GM20000 (cell line): ENCODE measurements at regions not wholly inside any gene's neighbourhood (a gene's known extent, or its start where the extent isn't known, plus 50 kb on each side); places are given as distances from the start of the nearest gene placed in this dataset.

ENCODE experiments used
- DNase-seq: peaks from one replicate; pipeline ENCODE4 v3.0.0; 2012; ENCODE audit warnings: low spot score
- TF ChIP-seq, protein P1 (sequence below): IDR thresholded peaks from 2 replicates; pipeline ENCODE4 v1.5.1; 2012; ENCODE audit warnings: mild to moderate bottlenecking, control low read depth; ENCODE audit errors: extremely low read depth, missing control alignments

DNA sequence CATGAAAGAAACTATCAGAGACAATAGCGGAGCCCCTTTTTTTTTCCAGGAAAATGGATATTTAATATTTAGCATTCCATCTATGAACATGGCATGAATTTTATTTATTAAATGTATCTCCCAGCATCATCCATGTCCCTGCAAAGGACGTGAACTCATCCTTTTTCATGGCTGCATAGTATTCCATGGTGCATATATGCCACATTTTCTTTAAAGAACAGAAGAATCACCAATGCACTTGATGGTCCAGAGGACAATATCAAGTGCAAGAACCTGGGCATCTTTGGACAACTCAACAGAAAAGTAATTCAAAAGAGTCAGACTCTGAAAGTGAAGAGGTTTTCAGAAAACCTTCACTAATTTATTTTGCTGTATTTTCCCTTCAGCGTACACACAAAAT, 133.0 kb upstream of the SLC7A14 start:
- TF ChIP-seq, protein P1, sequence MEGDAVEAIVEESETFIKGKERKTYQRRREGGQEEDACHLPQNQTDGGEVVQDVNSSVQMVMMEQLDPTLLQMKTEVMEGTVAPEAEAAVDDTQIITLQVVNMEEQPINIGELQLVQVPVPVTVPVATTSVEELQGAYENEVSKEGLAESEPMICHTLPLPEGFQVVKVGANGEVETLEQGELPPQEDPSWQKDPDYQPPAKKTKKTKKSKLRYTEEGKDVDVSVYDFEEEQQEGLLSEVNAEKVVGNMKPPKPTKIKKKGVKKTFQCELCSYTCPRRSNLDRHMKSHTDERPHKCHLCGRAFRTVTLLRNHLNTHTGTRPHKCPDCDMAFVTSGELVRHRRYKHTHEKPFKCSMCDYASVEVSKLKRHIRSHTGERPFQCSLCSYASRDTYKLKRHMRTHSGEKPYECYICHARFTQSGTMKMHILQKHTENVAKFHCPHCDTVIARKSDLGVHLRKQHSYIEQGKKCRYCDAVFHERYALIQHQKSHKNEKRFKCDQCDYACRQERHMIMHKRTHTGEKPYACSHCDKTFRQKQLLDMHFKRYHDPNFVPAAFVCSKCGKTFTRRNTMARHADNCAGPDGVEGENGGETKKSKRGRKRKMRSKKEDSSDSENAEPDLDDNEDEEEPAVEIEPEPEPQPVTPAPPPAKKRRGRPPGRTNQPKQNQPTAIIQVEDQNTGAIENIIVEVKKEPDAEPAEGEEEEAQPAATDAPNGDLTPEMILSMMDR = no peak
- DNase-seq = no peak

DNA sequence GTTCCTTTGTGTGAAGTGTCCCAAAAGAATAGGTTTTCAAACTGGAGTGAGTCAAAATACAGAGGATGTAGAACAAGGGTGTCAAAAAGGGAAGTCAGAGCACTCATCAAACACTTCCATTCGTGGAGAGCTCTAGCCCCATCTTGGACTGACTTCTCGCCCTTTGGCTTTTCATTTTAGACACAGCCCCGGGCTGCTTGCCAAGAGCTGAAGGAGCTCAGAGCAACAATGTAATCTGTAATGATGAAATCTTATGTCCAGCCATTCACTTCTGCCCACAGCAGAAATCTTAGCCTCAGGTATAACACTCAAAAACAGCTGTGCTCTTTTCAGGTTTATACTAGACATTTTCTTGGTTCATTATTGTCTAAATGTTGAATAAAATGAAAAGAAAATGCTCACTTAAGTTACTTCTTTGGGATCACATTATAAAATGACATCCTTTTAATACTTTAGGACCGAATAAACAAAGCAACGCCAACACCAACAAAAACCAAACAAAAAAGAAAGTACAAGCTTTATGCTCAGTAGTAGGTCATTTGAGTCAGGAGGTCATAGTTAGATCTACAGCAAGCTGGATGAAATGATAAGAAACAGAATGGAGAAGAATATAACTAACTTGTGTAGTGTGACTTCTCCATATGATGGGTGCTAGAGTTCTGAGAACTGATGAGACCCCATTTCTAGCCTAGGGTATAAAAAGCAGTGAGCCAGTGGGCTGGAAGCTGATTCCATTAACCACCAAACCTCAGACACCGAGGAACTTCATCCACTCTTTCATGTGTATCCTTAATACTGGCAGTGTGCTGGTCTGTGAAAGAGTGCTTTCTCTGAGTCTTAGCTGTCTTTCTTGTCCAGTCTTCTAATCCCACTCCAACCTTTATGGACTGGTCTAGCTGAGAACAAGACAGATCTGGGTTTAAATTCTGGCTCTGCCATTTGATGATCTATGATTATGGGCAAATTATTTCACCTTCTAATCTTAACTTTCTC, 131.8 kb upstream of the SLC7A14 start:
- TF ChIP-seq, protein P1 = no peak
- no peak for DNase-seq

DNA sequence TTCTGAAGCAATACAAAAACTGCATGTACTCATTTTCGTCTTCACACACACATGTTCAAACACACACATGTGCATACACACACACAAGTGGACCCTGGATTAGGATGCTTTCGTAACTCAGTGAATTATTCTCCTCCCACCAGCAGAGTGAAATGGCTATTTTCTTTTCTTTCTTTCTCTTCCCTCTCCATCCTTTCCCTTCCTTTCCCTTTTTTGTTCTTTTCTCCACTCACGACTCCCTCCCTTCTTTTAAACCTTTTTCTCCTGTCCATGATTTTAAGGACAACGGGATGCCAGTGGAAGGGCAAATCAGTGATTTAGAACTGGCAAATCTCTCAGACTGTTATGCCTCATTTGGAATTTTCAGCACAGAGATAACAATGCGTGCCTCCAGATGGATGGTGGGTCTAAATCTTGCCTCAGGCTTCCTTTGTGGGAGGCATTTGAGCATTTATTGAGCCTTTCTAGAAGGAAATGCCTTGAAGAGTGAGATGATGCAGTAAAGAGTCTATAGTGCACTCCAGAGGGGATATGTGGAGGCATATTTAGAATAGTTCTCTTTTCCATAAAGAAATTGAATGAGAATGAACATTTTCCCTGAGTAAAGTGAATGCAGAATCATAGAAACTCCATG, 130.4 kb upstream of the SLC7A14 start:
- TF ChIP-seq, protein P1 = no peak
- DNase-seq = no peak

DNA sequence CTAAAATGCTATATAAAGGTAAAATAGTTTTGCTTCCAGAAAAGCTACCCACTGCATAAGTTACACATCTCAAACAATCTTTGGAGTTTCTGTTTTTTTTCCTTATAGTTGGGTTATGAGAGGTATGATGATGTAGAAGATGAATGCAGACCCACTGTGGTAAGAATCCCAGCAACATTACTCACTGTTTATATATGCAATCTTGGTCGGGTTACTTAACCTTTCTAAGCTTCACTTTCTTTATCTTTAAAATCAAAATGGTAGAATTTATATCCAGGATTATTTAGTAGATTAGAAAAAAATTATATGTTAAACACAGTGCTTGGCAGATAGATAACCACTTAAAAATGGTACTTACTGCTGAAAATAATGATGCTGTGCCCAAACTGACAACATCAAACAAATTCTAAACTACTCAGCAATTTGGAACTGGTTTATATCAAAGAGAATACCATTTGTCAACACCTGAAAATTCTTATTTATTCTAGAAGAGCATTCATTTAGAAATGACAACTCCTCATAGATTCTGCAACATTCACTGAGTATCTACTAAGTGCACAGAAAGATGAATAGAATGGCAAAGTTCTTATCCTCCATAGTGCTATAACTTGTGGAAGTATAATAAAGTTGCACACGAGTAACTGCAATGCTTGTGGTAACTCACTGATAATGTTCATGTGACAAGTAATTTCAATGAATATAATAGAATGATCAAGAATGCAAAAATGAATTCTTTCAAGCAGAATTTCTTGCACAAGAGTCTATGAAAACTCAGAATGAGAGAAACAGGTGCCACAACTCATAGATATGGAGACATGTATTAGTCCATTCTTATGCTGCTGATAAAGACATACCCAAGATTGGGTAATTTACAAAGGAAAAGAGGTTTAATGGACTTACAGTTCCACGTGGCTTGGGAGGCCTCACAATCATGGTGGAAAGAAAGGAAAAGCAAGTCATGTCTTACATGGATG, 129.0 kb upstream of the SLC7A14 start:
- TF ChIP-seq, protein P1 = no peak

DNA sequence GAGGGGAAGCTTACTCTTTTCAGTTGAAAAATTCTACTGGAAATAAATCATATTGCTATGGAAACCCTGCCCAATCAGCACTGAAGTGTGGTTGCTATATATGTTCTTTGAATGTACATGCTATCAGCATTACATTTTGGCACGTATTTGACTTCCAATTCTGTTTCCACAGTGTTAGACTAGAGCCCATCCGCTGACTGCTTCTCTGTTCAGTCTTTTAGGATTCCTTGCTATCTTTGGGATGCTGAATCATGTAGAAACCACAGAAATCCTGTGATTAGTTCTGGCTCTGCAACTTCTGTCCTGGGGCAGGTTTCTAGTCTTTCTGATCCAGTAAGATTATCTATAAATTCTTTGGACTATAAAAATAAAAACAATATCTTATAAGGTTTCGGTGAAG, 128.2 kb upstream of the SLC7A14 start:
- TF ChIP-seq, protein P1 = no peak
- no peak for DNase-seq

More for the DNA sequence above, 129.0 kb upstream of the SLC7A14 start:
- no peak for DNase-seq

DNA sequence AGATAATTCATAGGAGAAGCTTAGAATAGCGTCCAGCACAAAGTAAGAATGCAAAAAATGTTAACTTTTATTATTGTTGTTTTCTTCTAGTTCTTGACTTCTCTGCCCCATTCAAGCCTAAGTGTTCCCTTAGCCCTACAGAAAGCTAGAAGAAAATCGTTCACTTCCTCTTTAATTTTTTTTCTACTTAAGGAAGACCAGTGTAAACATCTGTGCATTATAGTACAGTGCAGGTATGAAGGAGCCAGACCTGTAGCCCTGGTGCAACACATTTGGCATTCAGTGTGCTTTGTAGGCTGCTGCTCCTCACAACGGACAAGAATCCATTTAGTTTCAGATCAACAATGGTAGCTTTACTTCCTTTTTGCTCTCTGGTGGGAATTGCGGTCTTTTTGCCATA, 127.8 kb upstream of the SLC7A14 start:
- DNase-seq = no peak
- TF ChIP-seq, protein P1 = no peak
